ENCODE measurements at regions not wholly inside any gene's neighbourhood (a gene's known extent, or its start where the extent isn't known, plus 50 kb on each side); places are given as distances from the start of the nearest gene placed in this dataset.

DNA sequence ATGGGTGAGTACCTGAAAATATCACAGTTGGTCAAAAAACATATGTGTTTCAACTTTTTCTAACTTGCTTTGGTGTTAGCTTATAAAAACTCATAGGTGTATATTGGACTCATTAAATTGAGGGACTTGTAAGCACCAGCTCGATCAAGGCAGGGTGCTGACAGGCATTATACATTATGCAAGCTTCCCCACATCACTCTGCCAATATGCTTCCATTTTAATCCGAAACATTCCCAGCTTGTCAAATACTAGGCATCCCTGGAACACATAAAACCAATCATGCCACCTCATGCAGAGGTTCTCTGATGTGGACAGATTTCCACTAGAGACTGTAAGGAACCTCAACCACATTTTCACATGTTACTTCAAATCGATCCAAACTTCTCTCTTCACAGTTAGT lies 187.3 kb upstream of the NT5E start:
- no peak overlapping the region for H3K27ac ChIP-seq (ENCODE audit: low read length in 2 of 2)
- H3K27ac Mint-ChIP-seq, result no peak overlapping the region
- ChIA-PET CTCF (no interaction called here), POLR2A (no interaction called here)
- H3K27me3 Mint-ChIP-seq, result no peaks in the 10 kb centered on the region
- intact Hi-C loops (cut with micrococcal nuclease), result no loop called here
- WGBS (ENCODE audit: insufficient coverage), result 68% methylated on average over 2 of the region's 3 CpGs
- H3K9me3 Mint-ChIP-seq (ENCODE audit: insufficient read depth), result peaks cover 2% of the 10 kb centered on the region
- ATAC-seq (ENCODE audit: low read depth), result no peak
- H2AFZ ChIP-seq (ENCODE audit: insufficient read depth, low read depth, low read length, poor library complexity, severe bottlenecking), result no peak overlapping the region
- no peak for DNase-seq
- no peak overlapping the region for H3K4me3 Mint-ChIP-seq
- H3K36me3 ChIP-seq (replicated peaks in 1 of 2; ENCODE audit: control extremely low read depth in 1 of 2, control insufficient read depth in 1 of 2, extremely low read depth in 1 of 2, insufficient read depth in 2 of 2, low read length in 1 of 2), result no peaks in the 10 kb centered on the region
- no peaks in the 10 kb centered on the region for H4K20me1 ChIP-seq (ENCODE audit: control insufficient read depth, insufficient read depth, low read length, poor library complexity, severe bottlenecking)
- no peaks in the 10 kb centered on the region for H3K79me2 ChIP-seq (ENCODE audit: control insufficient read depth, insufficient read depth, low read length)
- no peaks in the 10 kb centered on the region for H3K4me1 ChIP-seq (ENCODE audit: control insufficient read depth in 2 of 2, insufficient read depth in 2 of 2, low read length in 2 of 2)
- no peak overlapping the region for H3K9ac ChIP-seq (ENCODE audit: low read length)
- H3K4me3 ChIP-seq (ENCODE audit: control extremely low read depth in 1 of 5, extremely low read depth in 1 of 5, insufficient read depth in 1 of 5, low read depth in 2 of 5, low read length in 4 of 5), result no peak overlapping the region
- no peaks in the 10 kb centered on the region for H3K27me3 ChIP-seq (replicated peaks in 1 of 4; ENCODE audit: control extremely low read depth in 1 of 4, control insufficient read depth in 3 of 4, insufficient read depth in 4 of 4, low read length in 3 of 4)
- TF ChIP-seq EZH2 (IDR thresholded peaks at IDR 0.05; ENCODE audit: borderline replicate concordance, insufficient read depth, low read depth, low read length, poor library complexity, severe bottlenecking), result no peak
- TF ChIP-seq, protein P1, sequence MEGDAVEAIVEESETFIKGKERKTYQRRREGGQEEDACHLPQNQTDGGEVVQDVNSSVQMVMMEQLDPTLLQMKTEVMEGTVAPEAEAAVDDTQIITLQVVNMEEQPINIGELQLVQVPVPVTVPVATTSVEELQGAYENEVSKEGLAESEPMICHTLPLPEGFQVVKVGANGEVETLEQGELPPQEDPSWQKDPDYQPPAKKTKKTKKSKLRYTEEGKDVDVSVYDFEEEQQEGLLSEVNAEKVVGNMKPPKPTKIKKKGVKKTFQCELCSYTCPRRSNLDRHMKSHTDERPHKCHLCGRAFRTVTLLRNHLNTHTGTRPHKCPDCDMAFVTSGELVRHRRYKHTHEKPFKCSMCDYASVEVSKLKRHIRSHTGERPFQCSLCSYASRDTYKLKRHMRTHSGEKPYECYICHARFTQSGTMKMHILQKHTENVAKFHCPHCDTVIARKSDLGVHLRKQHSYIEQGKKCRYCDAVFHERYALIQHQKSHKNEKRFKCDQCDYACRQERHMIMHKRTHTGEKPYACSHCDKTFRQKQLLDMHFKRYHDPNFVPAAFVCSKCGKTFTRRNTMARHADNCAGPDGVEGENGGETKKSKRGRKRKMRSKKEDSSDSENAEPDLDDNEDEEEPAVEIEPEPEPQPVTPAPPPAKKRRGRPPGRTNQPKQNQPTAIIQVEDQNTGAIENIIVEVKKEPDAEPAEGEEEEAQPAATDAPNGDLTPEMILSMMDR (IDR thresholded peaks at IDR 0.05), result no peak
- H3K4me2 ChIP-seq (replicated peaks; ENCODE audit: low read depth, low read length, poor library complexity, severe bottlenecking), result no peak overlapping the region
- H3K9me3 ChIP-seq (ENCODE audit: control extremely low read depth in 1 of 3, control insufficient read depth in 2 of 3, insufficient read depth in 1 of 3, low read length in 2 of 3), result peaks cover 0 to 2% (median 0%) of the 10 kb centered on the region in 3 donors
- no peaks in the 10 kb centered on the region for H3K4me1 Mint-ChIP-seq

DNA sequence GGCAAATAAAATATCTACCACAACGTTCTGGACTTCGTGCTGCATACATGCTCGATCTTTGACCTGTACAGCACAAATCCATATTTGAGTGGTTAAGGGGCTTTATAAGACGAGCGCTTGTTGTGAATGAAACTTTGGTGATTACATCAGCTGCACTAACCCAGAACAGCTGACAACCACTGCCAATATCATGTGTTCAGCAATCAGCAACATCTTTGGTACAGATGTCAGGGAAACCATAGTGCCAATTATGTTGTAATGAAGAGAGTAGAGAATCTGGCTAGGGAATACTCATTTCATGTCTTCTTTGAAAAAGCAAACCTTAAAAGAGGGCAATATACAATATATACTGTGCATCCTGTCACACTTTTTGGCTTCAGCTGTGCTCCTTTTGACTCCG lies 188.6 kb upstream of the NT5E start:
- H3K9ac ChIP-seq (ENCODE audit: low read length), result no peak overlapping the region
- no peak overlapping the region for H3K27ac ChIP-seq (ENCODE audit: low read length in 2 of 2)
- no peak overlapping the region for H2AFZ ChIP-seq (ENCODE audit: insufficient read depth, low read depth, low read length, poor library complexity, severe bottlenecking)
- no peaks in the 10 kb centered on the region for H3K27me3 ChIP-seq (replicated peaks in 1 of 4; ENCODE audit: control extremely low read depth in 1 of 4, control insufficient read depth in 3 of 4, insufficient read depth in 4 of 4, low read length in 3 of 4)
- CTCF ChIA-PET, result no interaction called here
- H3K4me2 ChIP-seq (replicated peaks; ENCODE audit: low read depth, low read length, poor library complexity, severe bottlenecking), result no peak overlapping the region
- WGBS (ENCODE audit: insufficient coverage), result 83% methylated on average over 3 of the region's 6 CpGs
- H3K36me3 ChIP-seq (replicated peaks in 1 of 2; ENCODE audit: control extremely low read depth in 1 of 2, control insufficient read depth in 1 of 2, extremely low read depth in 1 of 2, insufficient read depth in 2 of 2, low read length in 1 of 2), result no peaks in the 10 kb centered on the region
- Mint-ChIP-seq H3K27me3 (no peaks in the 10 kb centered on the region), H3K4me1 (no peaks in the 10 kb centered on the region), H3K4me3 (no peak overlapping the region), H3K9me3 (ENCODE audit: insufficient read depth) (peaks cover 4% of the 10 kb centered on the region), H3K27ac (no peak overlapping the region)
- H3K4me1 ChIP-seq (ENCODE audit: control insufficient read depth in 2 of 2, insufficient read depth in 2 of 2, low read length in 2 of 2), result no peaks in the 10 kb centered on the region
- peaks cover 0 to 2% (median 0%) of the 10 kb centered on the region in 3 donors for H3K9me3 ChIP-seq (ENCODE audit: control extremely low read depth in 1 of 3, control insufficient read depth in 2 of 3, insufficient read depth in 1 of 3, low read length in 2 of 3)
- ATAC-seq (ENCODE audit: low read depth) (no peak), DNase-seq (no peak)
- no peaks in the 10 kb centered on the region for H3K79me2 ChIP-seq (ENCODE audit: control insufficient read depth, insufficient read depth, low read length)
- TF ChIP-seq EZH2 (IDR thresholded peaks at IDR 0.05; ENCODE audit: borderline replicate concordance, insufficient read depth, low read depth, low read length, poor library complexity, severe bottlenecking), result no peak
- TF ChIP-seq, protein P1 (IDR thresholded peaks at IDR 0.05), result no peak
- intact Hi-C loops (cut with micrococcal nuclease), result no loop called here
- POLR2A ChIA-PET, result no interaction called here
- H4K20me1 ChIP-seq (ENCODE audit: control insufficient read depth, insufficient read depth, low read length, poor library complexity, severe bottlenecking), result no peaks in the 10 kb centered on the region
- H3K4me3 ChIP-seq (ENCODE audit: control extremely low read depth in 1 of 5, extremely low read depth in 1 of 5, insufficient read depth in 1 of 5, low read depth in 2 of 5, low read length in 4 of 5), result no peak overlapping the region

Measured in B cell (primary cell).